Superior temporal gyrus (tissue), 1 donor: ENCODE measurements at regions not wholly inside any gene's neighbourhood (a gene's known extent, or its start where the extent isn't known, plus 50 kb on each side); places are given as distances from the start of the nearest gene placed in this dataset.
A peak's percentile ranks its signal among the peaks of the same experiment; 100 is the strongest.
"Not testable (repeated sequence)": the region's sequence is repeated elsewhere in the genome, so short reads cannot be mapped to it uniquely, and the experiment has no call there.

ENCODE experiments used
- DNase-seq: peaks from one replicate; pipeline ENCODE4 v3.0.0-alpha.2; 2016; ENCODE audit errors: extremely low spot score

DNA sequence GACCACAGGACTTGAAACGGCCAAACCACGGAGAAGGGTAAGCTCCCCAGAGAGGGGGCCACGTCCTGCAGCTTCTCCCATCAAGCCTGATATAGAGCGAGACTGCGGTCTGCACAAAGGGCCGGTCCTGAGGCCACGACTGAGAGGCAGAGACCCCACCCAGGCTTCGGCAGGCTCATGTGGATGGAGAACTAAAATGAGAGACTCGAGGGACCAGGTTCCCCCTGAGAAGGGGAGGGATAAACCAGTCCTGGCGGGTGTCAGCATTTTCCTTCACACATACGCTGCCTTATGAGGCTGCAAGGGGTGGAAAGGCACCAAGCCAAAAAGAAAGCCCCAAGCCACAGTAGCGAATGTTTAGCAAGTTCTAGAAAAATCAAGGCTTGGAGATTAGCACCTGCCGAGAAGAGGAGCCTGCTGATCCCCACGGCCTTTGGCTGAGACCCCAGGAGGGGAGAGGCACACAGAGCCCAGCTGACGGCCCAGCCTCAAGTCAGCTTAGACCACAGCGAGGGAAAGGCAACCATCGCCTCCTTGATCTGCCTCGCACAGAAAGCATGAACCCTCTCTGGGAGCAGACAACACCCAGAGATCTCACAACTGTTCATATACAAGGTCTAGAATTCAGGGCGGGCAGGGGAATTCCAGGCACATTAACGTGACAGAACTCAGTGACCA is 92.6 kb upstream of the RNF32 start:
- DNase-seq: no peak

DNA sequence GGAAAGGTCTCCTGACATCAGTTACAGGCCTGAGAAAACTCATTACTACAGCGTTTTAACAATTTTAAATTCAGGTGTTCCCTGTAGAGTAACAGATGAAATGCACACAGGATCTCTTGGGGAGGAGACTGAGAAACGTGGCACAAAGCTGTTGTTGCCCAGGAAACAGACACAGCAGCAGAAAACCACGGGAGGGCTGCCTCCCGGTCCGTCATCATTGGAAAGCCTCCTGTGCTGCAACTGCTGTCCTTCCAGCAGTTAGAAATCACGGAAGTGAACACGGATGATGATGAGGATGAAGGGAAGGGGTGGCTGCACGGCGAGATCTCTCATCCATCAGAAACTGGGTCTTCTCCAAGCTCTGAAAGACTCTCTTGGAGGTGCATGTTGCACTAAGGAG is 94.6 kb upstream of the RNF32 start:
- peak; percentile 33 for DNase-seq

DNA sequence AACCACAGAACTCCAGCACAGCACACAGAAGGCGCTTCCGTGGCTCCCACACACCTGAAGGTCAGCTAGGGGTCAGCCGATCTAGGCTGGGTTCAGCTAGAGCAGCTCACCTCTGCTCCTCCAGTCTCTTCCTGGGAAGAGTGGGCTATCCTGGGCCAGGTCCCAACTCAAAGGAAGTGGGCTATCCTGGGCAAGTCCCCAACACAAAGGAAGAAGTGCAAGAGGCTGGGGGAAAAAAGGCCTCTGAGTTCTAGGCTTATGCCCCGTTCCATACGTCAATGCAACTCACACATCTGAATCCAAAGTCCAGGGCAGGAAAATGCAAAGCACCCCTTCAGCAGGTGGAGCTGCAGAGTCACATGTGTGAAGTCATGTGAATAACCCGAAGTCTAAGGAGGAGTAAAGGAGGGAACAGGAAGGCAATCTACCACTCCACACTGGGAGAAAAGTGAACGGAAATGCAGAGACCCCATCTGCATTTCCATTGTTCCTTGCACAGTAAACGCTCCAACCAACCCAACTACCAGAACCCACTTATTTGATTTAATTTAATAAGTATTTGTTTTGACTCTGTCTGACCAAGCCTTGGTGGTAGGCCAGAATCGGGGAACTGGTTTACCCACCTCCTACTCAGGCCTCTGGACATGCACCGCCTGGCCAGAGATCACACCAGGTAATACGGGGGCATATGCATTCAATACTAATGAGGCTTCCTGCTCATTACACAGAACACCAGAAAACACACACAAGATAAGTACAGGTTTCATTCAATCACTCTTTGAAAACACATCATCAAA is 95.5 kb upstream of the RNF32 start:
- no peak for DNase-seq

DNA sequence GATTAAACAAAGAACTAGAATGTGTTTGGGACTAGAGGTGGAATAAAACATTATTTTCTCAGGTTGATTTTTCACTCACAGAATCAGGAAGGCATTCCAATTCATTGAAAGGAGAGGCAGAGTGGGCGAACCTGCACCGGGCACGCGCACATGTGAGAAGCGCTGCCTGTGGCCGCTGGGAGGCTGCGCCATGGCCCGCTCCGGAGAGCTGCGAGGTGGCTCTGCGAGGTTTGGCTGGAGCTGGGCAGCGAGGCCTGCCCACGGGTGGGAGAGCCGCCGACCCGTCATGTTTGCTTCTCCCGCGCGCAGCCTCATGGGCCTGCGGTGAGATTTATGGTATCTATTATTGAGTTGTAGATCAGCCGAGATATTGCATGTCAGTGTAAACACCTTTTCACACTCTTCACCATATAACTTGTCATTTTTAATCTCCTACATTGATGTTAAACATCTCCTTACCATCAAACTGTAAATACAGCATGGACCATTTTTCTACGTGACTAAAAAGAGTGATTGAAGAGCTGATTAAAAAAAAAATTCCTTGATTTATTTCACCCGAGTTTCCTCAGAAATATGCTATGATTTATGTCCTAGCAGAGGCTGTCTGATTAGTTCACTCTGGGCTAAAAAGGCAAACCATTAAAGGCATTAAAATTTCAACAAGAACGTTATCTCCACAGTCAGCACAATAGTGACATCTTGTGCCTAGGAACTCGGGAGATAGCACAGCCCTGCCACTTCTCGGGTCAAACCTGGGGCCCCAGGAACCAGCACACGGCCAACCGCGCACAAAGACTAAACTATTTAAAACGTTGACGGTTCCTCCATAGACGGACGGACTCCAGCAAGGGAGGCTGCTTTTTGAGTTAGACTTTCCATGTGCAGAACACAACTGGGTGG is 96.6 kb upstream of the RNF32 start:
- DNase-seq: no peak

DNA sequence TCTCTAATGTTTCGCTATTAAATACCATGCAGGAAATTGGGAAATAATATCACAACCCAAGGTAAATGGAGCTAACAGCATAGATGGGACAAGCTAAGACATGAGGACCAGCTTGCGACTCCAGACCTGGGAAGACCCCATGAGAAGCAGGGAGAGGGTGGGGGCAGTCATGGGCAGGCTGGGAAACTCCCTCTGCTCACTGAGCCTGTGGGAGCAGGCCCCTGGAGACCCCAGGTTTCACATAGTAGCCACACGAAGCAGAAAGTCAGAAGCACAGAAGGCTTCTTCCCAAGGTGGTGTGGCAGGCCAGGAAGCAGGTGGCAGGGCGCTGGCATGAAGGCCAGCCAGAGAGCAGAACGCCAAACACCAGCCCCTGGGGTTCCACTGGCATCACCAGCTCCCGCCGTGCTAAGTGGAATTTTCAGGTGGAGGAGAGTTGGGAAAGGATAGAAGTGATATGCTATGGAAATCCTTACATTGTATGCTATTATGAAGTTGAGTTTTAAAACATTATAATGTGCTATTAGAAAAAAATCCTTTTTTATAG is 99.9 kb upstream of the RNF32 start:
- no peak for DNase-seq

DNA sequence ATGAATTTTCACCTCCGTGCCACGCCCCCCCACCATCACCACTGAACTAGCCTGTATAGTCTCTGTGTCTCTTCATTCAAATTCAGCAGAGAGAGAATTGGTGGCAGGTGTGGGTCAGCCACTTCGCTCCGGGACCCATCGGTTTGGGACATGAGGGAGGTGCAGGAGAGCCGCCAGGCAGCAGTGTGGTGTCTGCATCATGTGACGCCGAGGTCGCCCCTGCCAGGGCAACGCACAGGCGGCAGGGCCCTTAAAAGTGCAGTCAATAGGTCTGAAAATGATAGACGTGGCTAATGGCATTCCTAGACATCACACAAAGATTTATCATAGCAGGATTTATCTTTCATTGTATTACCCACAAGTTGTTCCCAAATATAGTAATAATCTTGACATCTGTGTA is 100.6 kb upstream of the RNF32 start:
- no peak for DNase-seq

DNA sequence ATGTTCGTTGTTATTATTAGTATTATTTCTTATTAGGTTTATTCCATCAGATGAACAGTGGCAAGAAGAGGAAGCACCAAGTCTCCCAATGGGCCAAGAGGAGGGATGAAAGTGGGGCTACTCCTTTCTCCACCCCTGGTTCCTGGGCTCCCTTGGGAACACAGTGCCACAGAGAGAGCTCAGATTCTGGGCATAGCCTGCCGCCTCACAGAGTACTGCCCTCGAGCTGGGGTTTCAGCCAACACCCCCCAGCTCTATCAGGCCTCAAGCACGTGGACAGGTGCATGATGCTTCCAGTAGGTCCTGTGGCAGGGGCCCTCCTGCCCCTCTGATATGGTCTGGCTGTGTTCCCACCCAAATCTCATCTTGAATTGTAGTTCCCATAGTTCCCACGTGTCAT is 103.6 kb upstream of the RNF32 start:
- DNase-seq: no peak

DNA sequence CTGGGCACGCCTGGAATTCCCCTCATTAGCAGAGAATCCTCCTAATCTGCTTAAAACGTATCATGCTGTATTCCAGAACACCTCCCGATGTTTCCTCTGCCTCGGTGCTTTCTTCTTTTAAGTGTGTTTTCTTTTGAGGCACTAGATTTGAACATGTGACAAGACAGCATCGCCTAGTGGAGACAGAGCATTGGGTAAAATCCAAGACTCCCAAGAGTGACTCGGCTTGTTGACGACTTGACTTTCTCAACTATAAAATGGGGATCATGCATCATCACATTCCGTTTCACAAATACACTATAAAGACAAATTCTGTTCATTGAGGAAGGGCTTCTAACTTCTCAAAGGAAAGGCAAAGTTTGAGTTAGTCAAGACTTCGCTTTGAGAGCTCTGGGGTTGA is 105.6 kb upstream of the RNF32 start:
- no peak for DNase-seq

DNA sequence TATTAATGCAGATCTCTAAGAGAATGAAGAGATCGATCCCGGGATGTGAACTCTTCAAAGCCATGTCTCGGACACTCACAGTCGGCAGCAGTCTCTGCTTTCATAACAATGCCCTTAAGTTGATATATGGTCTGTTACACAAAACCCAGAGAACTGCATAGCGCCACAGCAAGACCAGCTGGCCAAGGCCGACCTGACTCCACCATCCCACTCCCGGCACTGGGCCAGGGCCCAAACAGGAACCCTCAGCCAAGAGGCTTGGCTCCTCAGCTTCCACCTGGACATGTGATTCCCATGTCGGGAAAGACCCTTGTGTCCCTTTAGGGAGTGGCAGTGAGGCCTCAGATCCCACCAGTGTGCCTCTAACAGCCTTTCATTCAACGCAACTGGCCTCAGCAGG is 106.6 kb upstream of the RNF32 start:
- no peak for DNase-seq

DNA sequence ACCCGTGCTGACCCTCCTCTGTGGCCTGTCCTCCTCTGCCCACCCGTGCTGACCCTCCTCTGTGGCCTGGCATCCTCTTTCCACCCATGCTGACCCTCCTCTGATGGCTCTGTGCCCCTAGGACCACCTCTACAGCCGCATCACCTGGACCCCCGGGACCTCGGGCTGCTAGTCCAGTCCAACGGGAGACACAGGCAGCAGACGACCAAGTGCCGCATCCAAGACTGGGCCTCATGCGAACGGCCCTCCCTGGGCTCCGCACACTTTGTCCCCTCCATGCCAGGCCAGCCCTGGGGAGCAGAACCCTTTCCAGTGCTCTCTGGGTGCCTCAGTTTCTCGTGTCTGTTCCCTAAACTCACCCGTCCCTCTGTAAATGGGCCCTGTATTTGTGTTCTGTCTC is 107.2 kb upstream of the RNF32 start:
- no peak for DNase-seq

DNA sequence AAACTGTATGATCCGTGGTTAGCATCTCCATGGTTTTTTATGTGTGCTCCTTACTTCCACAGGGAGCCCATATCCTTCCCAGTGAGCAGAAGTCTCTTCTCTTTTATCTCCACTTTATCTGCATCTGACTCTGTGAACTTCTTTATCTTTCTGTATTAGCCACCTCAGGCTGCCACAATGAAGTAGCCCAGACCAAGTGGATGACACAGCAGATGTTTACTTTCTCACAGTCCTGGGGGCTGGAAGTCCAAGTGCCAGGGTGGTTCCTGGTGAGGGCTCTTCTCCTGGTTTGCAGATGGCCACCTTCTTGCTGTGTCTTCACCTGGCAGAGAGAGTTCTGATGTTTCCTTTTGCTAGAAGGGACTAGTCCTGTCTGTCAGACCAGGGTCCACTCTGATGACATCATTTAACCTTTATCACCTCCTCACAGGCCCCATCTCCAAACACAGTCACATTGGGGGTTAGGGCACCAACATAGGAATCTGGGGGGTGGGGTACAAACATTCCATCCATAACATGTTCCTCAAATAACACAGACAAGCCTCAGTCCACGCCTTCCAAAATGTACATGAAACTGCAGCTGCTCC is 108.5 kb upstream of the RNF32 start:
- no peak for DNase-seq

DNA sequence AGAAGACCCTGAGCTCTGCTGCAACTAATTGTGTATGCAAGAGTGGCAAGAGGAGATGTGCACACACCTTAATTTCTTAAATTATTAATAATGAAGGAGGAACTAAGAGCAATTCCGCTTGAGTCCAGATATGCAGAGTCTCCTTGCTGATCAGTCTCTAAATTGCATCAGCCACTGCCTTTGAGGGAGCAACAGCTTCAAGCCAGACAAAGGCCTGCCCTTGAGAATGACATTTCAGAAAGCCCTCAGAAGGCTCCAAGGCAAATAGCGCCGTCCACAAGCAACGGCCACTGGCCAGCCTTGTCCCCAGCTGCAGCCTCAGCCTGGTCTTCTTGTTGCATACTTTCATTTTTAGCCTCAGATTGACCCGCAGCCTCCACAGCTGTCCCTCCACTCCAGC is 110.6 kb upstream of the RNF32 start:
- no peak for DNase-seq

DNA sequence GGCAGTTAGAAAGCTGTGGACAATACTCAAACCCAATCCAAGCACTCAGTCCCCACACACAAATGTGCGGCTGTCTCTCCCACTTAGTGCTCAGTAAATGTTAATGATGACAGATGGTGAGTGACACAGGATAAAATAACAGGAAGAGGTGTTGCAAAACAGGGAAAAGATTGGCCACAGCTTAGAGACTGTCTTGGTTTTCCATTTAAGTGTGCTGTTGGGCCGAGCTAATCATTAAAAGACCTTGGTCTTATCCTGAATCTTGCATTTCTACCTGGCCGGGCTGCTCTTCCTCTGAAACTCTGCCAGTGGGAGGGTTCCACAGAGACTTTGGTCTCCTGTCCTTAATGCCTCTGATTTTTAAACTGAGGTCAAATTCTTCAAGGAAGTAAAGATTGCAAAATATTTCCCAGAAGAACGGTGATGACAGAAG is 113.1 kb upstream of the RNF32 start:
- DNase-seq: no peak

DNA sequence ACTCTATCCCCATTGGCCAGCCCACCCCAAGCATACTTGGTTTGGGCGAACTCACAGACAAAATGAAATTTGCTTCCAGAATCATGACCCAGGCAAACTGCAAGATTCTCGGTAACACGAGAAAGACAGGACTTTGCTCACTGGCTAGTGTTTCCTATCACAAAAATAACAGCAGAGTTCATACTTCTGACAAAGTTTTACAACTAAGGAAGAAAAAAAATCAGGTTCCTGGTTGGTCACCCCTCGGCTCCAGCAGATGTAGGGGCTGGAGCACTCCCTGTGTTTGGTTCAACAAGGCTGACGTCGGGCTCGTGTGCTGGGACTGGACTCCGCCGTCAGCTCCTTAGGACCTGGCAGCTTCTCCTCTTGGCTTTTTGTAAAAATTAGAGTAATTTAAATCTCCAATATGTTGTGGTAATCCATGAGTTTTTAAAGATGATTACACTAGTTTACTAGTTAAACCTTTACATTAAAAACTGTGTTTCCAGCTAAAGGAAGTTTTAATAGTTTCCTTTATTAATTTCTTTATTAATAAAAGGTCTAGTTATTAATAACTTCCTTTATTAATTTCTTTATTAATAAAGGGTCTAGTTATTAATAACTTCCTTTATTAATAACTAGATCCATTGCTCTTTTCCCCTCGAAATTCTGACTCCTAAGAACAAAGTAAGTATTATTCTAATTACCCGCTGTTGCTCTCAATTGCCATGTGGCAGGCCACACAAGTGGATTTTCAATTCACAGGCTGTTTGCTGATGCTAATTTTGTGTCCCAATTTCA is 115.6 kb upstream of the RNF32 start:
- no peak for DNase-seq

DNA sequence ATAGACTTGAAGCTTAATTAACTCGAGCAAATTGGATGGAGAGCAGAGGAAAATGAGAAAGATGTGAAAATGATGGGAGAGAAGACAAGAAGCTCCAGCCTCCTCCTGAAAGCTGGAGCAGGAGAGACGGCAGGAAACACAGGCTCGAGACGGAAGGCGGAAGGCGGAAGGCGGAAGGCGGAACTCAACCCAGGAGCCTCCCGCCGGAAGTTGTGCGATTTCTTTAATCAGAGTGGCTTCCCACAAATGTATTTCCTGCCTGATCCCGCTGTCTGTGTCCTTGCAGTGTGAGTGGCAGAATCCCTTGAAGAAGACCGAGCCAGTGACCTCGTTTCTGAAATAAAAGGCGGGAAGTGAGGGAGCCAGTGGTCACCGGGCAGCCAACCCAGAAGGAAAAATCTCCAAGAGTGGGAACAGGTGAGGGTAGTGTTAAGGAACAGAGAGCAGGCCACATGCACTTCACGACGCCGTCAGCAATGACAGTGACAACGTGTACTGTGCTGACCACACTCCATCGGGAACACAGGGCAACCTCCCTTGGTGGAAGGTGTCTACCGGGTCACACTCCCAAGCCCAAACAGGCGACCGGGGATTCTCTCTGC is 117.0 kb upstream of the RNF32 start:
- no peak for DNase-seq

DNA sequence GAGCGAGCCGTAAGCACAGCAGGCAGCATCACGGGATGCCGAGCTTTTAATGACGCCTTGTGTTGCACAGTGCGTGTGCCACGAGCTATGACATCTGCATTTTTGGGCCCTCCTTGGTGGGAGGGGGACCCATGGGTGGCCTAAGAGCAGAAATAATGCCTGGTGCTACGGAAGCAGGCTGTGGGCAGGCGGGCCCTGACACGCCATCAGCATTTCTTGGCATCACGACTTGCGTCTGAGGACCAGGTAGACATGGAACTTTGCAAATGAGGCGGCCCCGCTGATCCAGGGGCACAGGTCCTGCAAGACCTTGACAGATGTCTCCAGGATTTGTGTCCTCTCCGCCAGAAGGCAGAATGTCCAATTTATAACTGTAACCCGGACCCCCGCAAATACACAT is 117.8 kb upstream of the RNF32 start:
- no peak for DNase-seq

DNA sequence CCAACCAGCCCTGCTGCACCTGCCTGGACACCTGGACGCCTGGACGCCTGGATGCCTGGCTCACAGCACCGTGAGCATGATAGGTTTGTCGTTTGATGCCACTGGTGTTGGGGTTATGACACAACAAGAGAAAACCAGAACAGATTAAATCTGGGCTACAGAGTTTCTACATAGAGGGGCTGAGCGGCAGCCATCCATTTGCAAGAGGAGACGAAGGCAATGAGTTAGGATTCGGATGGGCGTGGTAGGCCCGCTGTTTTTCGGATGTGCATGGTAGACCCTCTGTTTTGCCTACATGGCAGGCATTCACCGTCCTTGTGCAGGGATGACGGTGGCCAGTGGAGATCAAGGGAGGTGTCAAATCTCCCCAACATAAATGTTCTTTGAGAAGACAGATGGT is 121.5 kb upstream of the RNF32 start:
- no peak for DNase-seq

DNA sequence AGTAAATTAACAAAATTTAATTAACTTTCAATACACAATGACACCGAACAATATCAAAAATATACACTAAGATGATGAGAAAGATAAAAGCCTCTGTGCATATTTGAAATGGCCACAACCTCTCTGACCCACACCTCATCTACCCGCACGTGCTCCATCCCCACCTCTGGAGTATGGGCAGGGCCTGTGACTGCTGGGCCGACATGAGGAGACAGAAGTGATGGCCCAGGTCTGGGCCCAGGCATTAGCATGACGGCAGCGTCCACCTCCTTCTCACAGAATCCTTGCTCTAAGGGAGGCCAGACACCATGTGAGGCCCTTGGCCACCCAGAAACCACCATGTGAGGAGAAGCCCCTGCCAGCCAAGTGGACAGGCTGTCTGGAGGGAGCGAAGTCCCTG is 122.1 kb upstream of the RNF32 start:
- no peak for DNase-seq

DNA sequence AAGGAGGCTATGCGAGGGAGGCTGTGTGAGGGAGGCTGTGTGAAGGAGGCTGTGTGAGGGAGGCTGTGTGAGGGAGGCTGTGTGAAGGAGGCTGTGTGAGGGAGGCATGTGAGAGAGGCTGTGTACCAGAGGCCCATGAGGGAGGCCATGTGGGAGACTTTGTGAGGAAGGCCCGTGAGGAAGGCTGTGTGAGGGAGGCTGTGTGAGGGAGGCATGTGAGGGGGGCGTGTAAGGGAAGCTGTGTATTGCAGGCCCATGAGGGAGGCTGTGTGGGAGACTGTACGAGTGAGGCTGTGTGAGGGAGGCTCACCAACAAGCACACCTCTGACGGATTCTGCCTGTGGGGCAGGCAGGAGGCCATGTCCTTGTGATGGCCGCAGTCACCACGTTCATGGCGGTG is 122.7 kb upstream of the RNF32 start:
- not testable (repeated sequence) for DNase-seq

DNA sequence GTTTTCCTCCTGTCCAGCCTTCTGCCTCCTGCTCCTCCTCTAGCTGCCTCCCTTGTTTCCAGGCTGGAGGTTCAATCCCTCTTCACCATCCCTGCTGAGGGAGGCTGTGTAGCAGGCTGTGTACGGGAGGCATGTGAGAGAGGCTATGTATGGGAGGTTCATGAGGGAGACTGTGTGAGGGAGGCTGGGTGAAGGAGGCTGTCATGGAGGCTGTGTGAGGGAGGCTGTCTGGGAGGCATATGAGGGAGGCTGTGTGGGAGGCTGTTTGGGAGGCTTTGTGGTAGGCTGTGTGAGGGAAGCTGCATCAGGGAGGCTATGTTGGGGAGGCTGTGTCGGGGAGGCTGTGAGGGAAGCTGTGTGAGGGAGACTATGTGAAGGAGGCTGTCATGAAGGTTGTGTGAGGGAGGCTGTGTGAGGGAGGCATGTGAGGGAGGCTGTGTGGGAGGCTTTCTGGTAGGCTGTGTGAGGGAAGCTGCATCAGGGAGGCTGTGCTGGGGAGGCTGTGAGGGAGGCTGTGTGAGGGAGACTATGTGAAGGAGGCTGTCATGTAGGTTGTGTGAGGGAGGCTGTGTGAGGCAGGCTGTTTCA is 123.7 kb upstream of the RNF32 start:
- no peak for DNase-seq
